Activated CD8-positive, alpha-beta memory T cell treated with anti-CD3 and anti-CD28 coated beads for 1 hour (primary cell): ENCODE measurements at regions not wholly inside any gene's neighbourhood (a gene's known extent, or its start where the extent isn't known, plus 50 kb on each side); places are given as distances from the start of the nearest gene placed in this dataset.

ENCODE experiments used
- DNase-seq, 2 donors: peaks; one replicate each; pipeline ENCODE4 v3.0.0-alpha.2; 2020; ENCODE audit warnings: low read depth in 1 of 2; ENCODE audit errors: extremely low read depth in 1 of 2

- DNase-seq, result no peak
These were observed 301.9 kb upstream of the ZC3H12C start for GRCh38 chr11:109791337-109791736.

GRCh38 chr11:109794501-109794900 is 298.7 kb upstream of the ZC3H12C start:
- no peak for DNase-seq

GRCh38 chr11:109795234-109795633 is 298.0 kb upstream of the ZC3H12C start:
- DNase-seq, result no peak

GRCh38 chr11:109796253-109796652 is 296.9 kb upstream of the ZC3H12C start:
- DNase-seq, result no peak

GRCh38 chr11:109798521-109798920 is 294.7 kb upstream of the ZC3H12C start:
- no peak for DNase-seq

GRCh38 chr11:109799604-109800003 is 293.6 kb upstream of the ZC3H12C start:
- DNase-seq, result no peak

- DNase-seq, result no peak
These were observed 288.3 kb upstream of the ZC3H12C start for GRCh38 chr11:109804911-109805310.

- no peak for DNase-seq
These were observed 287.0 kb upstream of the ZC3H12C start for GRCh38 chr11:109806205-109806604.

- DNase-seq, result no peak
These were observed 284.6 kb upstream of the ZC3H12C start for GRCh38 chr11:109808569-109808968.

- DNase-seq, result no peak
These were observed 278.4 kb upstream of the ZC3H12C start for GRCh38 chr11:109814824-109815223.

- DNase-seq, result no peak
These were observed 277.6 kb upstream of the ZC3H12C start for GRCh38 chr11:109815500-109816150.

- no peak for DNase-seq
These were observed 274.9 kb upstream of the ZC3H12C start for GRCh38 chr11:109818290-109818689.

- DNase-seq, result no peak
These were observed 273.8 kb upstream of the ZC3H12C start for GRCh38 chr11:109819410-109819809.

- no peak for DNase-seq
These were observed 271.7 kb upstream of the ZC3H12C start for GRCh38 chr11:109821511-109821910.

- no peak for DNase-seq
These were observed 270.6 kb upstream of the ZC3H12C start for GRCh38 chr11:109822436-109823102.

- no peak for DNase-seq
These were observed 264.8 kb upstream of the ZC3H12C start for GRCh38 chr11:109828387-109828786.

- DNase-seq, result no peak
These were observed 255.2 kb upstream of the ZC3H12C start for GRCh38 chr11:109838026-109838425.

GRCh38 chr11:109845437-109845836 is 247.8 kb upstream of the ZC3H12C start:
- no peak for DNase-seq

- DNase-seq, result no peak
These were observed 245.6 kb upstream of the ZC3H12C start for GRCh38 chr11:109847621-109848020.

- no peak for DNase-seq
These were observed 244.1 kb upstream of the ZC3H12C start for GRCh38 chr11:109849051-109849450.

- no peak for DNase-seq
These were observed 243.2 kb upstream of the ZC3H12C start for GRCh38 chr11:109849946-109850345.

- DNase-seq, result no peak
These were observed 241.3 kb upstream of the ZC3H12C start for GRCh38 chr11:109851780-109852390.
